Mesothelial cell of epicardium (in vitro differentiated cells): ENCODE measurements at regions not wholly inside any gene's neighbourhood (a gene's known extent, or its start where the extent isn't known, plus 50 kb on each side); places are given as distances from the start of the nearest gene placed in this dataset.

Source experiments
- DNase-seq, 2 experiments: peaks; one replicate each; pipeline ENCODE4 v3.0.0; 2021; ENCODE audit warnings: low spot score in 2 of 2; ENCODE audit not compliant: unreplicated experiment in 2 of 2
- H3K27ac Mint-ChIP-seq: 2 replicates; pipeline ENCODE4 v1.8.0; 2021; ENCODE audit warnings: mixed read lengths
- H3K27me3 Mint-ChIP-seq: 2 replicates; pipeline ENCODE4 v1.8.0; 2021; ENCODE audit warnings: low read depth, mixed read lengths
- H3K36me3 Mint-ChIP-seq: 2 replicates; pipeline ENCODE4 v1.8.0; 2021; ENCODE audit warnings: mixed read lengths
- H3K4me1 Mint-ChIP-seq: 2 replicates; pipeline ENCODE4 v1.8.0; 2021; ENCODE audit warnings: mixed read lengths
- H3K4me3 Mint-ChIP-seq: 2 replicates; pipeline ENCODE4 v1.8.0; 2021; ENCODE audit warnings: mild to moderate bottlenecking, moderate library complexity, mixed read lengths
- H3K9me3 Mint-ChIP-seq: 2 replicates; pipeline ENCODE4 v1.8.0; 2021; ENCODE audit warnings: mixed read lengths
- TF ChIP-seq, protein P1 (sequence below): fragments of 200-600 bp; sonication (generic); IDR thresholded peaks from one replicate; pipeline ENCODE4 v1.5.0; 2021; ENCODE audit warnings: antibody characterized with exemption; ENCODE audit not compliant: unreplicated experiment

DNA sequence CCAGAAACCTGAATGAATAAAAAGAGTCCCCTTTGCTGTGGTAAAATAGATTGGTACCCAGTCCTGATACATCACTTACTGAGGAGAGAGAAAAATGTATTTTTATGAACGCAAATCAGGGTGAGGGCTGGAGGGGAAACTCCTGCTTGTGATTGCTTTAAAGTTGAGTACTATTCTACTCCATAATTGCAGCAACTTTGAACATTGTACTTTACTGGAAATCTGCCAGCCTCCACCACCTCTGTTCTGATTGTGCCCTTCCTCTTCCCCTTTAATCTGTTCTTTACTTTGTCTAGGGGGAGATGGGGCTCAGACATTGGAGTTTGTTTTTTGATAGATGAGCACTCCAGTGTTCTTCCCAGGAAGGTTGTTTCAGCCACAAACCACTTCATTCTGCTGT, 81.9 kb downstream of the C3orf38 start:
- TF ChIP-seq, protein P1, sequence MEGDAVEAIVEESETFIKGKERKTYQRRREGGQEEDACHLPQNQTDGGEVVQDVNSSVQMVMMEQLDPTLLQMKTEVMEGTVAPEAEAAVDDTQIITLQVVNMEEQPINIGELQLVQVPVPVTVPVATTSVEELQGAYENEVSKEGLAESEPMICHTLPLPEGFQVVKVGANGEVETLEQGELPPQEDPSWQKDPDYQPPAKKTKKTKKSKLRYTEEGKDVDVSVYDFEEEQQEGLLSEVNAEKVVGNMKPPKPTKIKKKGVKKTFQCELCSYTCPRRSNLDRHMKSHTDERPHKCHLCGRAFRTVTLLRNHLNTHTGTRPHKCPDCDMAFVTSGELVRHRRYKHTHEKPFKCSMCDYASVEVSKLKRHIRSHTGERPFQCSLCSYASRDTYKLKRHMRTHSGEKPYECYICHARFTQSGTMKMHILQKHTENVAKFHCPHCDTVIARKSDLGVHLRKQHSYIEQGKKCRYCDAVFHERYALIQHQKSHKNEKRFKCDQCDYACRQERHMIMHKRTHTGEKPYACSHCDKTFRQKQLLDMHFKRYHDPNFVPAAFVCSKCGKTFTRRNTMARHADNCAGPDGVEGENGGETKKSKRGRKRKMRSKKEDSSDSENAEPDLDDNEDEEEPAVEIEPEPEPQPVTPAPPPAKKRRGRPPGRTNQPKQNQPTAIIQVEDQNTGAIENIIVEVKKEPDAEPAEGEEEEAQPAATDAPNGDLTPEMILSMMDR, result no peak
- no peak for DNase-seq
- Mint-ChIP-seq H3K36me3 (no peaks in the 10 kb centered on the region), H3K4me1 (peaks cover 1% of the 10 kb centered on the region), H3K9me3 (peaks cover 6% of the 10 kb centered on the region), H3K27ac (no peak overlapping the region), H3K27me3 (no peaks in the 10 kb centered on the region), H3K4me3 (no peak overlapping the region)

DNA sequence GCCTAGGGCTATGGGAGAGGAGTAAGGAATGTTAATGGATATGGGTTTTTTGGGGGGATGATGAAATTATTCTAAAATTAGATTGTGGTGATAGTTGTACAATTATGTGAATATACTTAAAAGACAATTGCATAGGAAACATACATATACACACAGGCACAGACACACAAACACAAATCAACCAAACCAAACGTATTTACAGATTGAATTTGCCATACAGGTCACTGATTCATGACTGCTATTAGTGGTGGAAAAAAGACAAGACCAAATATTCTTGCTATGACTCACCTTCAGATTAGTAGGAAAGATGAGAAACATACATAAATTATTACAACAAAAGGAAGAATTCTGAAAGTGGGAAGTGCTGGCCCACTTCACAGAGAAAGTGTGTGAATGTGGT, 85.3 kb downstream of the C3orf38 start:
- DNase-seq, result no peak
- Mint-ChIP-seq H3K27ac (no peak overlapping the region), H3K4me3 (no peak overlapping the region), H3K9me3 (peaks cover 6% of the 10 kb centered on the region), H3K27me3 (no peaks in the 10 kb centered on the region), H3K4me1 (peaks cover 9% of the 10 kb centered on the region), H3K36me3 (no peaks in the 10 kb centered on the region)
- TF ChIP-seq, protein P1, result no peak

DNA sequence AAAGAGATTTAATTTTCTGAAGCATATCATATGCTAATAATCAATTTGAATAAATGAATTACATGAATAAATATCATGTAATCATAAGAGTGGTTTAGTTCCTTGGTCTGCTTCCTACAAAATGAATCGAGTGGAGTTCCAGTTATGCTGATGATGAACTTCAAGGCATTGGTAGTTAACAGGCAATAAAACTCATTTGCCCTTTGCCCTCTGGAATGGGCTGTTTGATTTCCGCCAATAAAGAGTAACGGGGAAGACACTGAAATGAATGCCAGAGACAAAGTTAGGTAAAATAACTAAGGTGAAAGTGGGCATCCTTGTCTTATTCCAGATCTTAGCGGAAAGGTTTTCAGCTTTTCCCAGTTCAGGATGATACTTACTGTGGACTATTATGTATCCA, 90.1 kb downstream of the C3orf38 start:
- H3K27me3 Mint-ChIP-seq, result no peaks in the 10 kb centered on the region
- H3K4me3 Mint-ChIP-seq, result no peak overlapping the region

DNA sequence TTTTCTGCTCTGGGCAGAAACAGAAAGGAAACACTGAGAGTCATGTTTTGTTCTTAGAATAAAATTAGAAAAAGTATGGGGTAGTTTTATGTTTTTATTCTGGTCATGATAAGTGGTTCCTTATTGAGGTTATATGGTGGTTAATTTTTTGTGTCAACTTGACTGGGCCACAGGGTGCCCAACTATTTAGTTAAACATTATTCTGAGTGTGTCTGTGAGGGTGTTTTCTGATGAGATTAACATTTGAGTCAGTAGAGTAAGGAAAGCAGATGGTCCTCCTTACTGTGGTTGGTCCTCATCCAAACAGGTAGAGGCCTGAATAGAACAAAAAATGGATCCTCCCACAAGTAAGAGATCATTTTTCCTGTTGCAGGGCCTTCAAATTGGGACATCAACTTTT, 98.9 kb downstream of the C3orf38 start:
- H3K9me3 Mint-ChIP-seq, result peaks cover 24% of the 10 kb centered on the region
- TF ChIP-seq, protein P1, result no peak
- no peaks in the 10 kb centered on the region for H3K27me3 Mint-ChIP-seq
- no peak overlapping the region for H3K27ac Mint-ChIP-seq
- peaks cover 6% of the 10 kb centered on the region for H3K4me1 Mint-ChIP-seq
- peaks cover 4% of the 10 kb centered on the region for H3K36me3 Mint-ChIP-seq
- H3K4me3 Mint-ChIP-seq, result no peak overlapping the region
- no peak for DNase-seq

More for the DNA sequence above, 90.1 kb downstream of the C3orf38 start:
- peaks cover 5% of the 10 kb centered on the region for H3K36me3 Mint-ChIP-seq
- DNase-seq, result no peak
- H3K9me3 Mint-ChIP-seq, result peaks cover 15% of the 10 kb centered on the region
- no peak overlapping the region for H3K27ac Mint-ChIP-seq
- peaks cover 8% of the 10 kb centered on the region for H3K4me1 Mint-ChIP-seq
- TF ChIP-seq, protein P1, result no peak

DNA sequence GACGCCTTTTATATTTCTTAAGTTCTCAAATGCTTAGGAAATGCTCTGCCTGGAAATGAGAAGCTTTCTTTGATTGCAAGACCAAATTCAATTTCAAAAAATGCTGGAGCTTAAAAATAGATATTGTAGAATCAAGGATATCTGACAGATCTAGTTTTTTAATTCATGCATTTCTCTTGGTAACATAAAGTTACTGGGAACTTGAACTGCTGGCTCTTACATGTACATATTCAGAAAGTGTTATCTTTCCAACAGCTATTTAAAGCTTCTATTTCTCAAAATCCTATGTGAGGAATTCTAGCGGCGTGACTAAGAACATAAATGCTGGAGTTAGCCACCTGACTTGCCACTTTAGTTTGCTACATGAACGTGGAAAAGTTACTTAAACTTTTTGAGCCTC, 109.3 kb downstream of the C3orf38 start:
- Mint-ChIP-seq H3K27me3 (peaks cover 11% of the 10 kb centered on the region), H3K4me3 (no peak overlapping the region), H3K27ac (no peak overlapping the region), H3K36me3 (no peaks in the 10 kb centered on the region), H3K9me3 (no peaks in the 10 kb centered on the region), H3K4me1 (no peaks in the 10 kb centered on the region)
- no peak for DNase-seq
- TF ChIP-seq, protein P1, result no peak

DNA sequence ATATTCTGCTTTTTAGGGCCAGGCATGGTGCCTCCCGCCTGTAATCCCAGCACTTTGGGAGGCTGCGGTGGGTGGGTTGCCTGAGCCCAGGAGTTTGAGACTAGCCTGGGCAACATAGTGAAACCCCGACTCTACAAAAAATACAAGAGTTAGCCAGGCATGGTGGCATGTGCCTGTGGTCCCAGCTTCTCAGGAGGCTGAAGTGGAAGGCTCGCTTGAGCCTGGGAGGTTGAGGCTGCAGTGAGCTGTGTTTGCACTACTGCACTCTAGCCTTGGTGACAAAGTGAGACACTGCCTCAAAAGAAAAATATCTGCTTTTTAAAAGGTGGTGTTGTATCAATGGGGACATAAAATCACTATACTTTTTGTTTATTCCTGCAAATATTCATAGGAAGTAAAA, 112.8 kb downstream of the C3orf38 start:
- Mint-ChIP-seq H3K27ac (no peak overlapping the region), H3K36me3 (no peaks in the 10 kb centered on the region), H3K4me3 (no peak overlapping the region), H3K27me3 (peaks cover 4% of the 10 kb centered on the region), H3K4me1 (peaks cover 1% of the 10 kb centered on the region), H3K9me3 (no peaks in the 10 kb centered on the region)
- TF ChIP-seq, protein P1, result no peak
- DNase-seq, result no peak
